Stimulated activated memory B cell treated with anti-CD40 and anti-IgM and Interleukin-4, amounts not matched to agents 10 μg/mL and 1 μg/mL and 100 μg/mL, for 72 hours (primary cell): ENCODE measurements at regions not wholly inside any gene's neighbourhood (a gene's known extent, or its start where the extent isn't known, plus 50 kb on each side); places are given as distances from the start of the nearest gene placed in this dataset.

Source experiments
- ATAC-seq: fragments of 150-1000 bp; cut with Tn5 transposase; 2 replicates; pipeline ENCODE4 v1.10.0; 2021
- H3K27ac Mint-ChIP-seq: one replicate; pipeline ENCODE4 v1.8.0; 2022; ENCODE audit warnings: mild to moderate bottlenecking, mixed read lengths
- H3K27me3 Mint-ChIP-seq: one replicate; pipeline ENCODE4 v1.8.0; 2022; ENCODE audit warnings: mixed read lengths
- H3K36me3 Mint-ChIP-seq: one replicate; pipeline ENCODE4 v1.8.0; 2022; ENCODE audit warnings: mixed read lengths
- H3K4me1 Mint-ChIP-seq: one replicate; pipeline ENCODE4 v1.8.0; 2022; ENCODE audit warnings: mixed read lengths
- H3K4me3 Mint-ChIP-seq: one replicate; pipeline ENCODE4 v1.8.0; 2022; ENCODE audit warnings: mild to moderate bottlenecking, moderate library complexity, mixed read lengths
- H3K9me3 Mint-ChIP-seq: one replicate; pipeline ENCODE4 v1.8.0; 2022; ENCODE audit warnings: mixed read lengths

DNA sequence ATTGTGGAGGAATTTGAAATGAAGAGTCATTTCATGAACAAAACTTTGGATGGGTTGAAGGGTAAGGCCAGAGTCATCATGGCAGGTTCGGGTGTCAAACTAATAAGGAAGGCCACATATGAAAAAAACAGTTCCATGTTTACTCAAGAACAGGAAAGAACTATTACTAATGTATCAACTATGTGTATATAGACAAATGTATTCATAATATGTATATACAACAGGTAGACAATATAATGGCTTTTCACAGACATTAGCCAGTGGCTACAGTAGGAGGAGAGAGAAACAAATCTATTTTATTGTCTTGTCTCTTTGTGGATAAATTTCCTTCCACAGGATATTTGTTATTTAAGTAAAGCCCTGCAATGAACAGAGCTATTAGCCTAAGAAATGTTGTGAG, 101.1 kb downstream of the CBLL2 start:
- no peaks in the 10 kb centered on the region for H3K36me3 Mint-ChIP-seq

DNA sequence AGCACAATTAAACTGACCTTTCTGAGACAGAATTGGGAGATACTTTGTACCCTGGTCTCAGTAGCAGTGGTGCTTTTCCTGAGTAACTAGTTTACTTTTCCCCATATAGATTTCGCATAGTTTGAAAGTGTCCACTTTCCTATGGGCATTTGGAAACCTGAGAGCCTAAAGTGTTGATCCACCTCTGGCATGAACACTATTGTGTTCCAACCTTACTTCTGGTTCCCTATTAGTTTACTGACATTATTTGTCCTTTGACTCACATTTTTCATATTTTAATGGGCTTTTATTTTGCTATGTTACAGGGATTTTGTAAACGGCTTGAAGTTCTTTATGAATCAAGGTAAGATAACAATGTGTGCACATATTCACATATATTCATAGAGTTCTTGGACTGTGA, 103.7 kb downstream of the CBLL2 start:
- no peak for ATAC-seq
- Mint-ChIP-seq H3K4me3 (no peak overlapping the region), H3K9me3 (no peaks in the 10 kb centered on the region), H3K4me1 (no peaks in the 10 kb centered on the region), H3K36me3 (no peaks in the 10 kb centered on the region), H3K27ac (no peak overlapping the region), H3K27me3 (no peaks in the 10 kb centered on the region)

More for the DNA sequence above, 101.1 kb downstream of the CBLL2 start:
- ATAC-seq = no peak
- no peak overlapping the region for H3K27ac Mint-ChIP-seq
- H3K4me3 Mint-ChIP-seq = no peak overlapping the region
- no peaks in the 10 kb centered on the region for H3K4me1 Mint-ChIP-seq
- H3K9me3 Mint-ChIP-seq = no peaks in the 10 kb centered on the region
- H3K27me3 Mint-ChIP-seq = no peaks in the 10 kb centered on the region

DNA sequence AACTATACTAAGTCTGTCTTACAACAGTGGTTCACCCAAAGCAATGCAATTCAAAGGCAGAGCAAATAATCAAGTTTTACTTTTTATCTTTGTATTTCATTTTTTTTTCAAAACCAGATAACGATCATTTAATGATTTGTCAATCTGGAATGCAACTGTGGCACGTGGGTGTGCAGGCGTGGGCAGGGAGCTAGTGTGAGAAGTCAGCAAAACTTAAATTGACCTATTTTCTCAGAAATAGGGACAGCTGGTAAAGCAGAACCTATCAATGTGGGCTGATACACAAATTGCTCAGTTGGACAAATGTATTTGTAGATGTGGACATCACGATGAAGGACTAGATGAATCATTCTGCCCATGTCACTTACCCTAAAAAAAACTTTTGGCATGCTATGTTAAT, 105.6 kb downstream of the CBLL2 start:
- no peaks in the 10 kb centered on the region for H3K27me3 Mint-ChIP-seq
- H3K27ac Mint-ChIP-seq = no peak overlapping the region
- ATAC-seq = no peak
- H3K9me3 Mint-ChIP-seq = no peaks in the 10 kb centered on the region
- no peaks in the 10 kb centered on the region for H3K36me3 Mint-ChIP-seq
- H3K4me1 Mint-ChIP-seq = no peaks in the 10 kb centered on the region
- H3K4me3 Mint-ChIP-seq = no peak overlapping the region

DNA sequence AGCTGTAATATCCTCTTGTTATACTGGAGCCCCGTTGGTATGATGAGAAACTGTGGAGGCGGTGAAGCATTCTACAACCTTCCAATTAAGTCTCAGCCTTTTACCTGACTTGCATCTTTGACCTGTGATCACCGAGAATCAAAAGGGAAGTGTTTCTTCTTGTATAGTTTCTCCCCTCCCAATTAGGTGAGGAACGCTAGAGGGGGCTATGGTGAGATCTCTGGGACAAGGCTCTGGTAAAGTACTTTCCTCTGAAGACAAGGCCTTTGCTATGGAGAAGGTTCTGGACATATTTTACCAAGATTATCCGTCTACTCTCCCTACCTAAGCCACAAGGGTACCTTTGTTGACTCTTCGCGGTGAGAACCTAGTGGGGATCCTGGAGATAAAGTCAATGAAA, 111.3 kb downstream of the CBLL2 start:
- Mint-ChIP-seq H3K9me3 (no peaks in the 10 kb centered on the region), H3K36me3 (no peaks in the 10 kb centered on the region), H3K27ac (no peak overlapping the region), H3K27me3 (no peaks in the 10 kb centered on the region), H3K4me3 (no peak overlapping the region), H3K4me1 (no peaks in the 10 kb centered on the region)
- no peak for ATAC-seq

DNA sequence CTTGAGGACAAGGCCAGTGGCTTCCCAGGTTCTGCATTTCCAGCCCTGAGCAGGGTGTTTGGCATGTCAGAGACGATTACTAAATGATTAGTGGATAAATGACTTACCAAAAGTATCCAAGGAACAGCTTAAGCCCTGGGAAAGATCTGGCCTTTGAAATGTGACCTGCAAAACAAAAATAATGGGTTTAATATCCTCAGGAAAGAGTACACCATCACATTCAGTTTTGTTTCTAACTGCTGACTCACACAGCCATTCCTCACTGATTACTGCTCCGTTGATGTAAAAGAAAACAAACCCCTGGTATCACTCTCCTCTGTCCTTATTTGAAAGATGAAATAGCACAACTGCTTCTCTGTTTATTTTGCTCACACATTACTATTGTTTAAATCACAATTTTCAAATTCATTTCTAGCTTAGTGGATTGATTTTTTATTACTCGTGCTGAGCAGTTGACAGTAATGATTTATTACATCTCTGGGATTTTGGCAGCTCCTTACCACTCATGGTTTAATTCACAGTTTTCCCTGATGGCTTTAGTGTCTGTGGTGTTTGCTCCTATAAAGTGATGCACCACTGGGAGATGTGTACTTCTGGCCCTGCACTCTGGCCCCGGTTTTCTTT, 117.0 kb downstream of the CBLL2 start:
- Mint-ChIP-seq H3K9me3 (no peaks in the 10 kb centered on the region), H3K36me3 (no peaks in the 10 kb centered on the region), H3K27ac (no peak overlapping the region), H3K27me3 (no peaks in the 10 kb centered on the region), H3K4me3 (no peak overlapping the region), H3K4me1 (no peaks in the 10 kb centered on the region)
- ATAC-seq = no peak

DNA sequence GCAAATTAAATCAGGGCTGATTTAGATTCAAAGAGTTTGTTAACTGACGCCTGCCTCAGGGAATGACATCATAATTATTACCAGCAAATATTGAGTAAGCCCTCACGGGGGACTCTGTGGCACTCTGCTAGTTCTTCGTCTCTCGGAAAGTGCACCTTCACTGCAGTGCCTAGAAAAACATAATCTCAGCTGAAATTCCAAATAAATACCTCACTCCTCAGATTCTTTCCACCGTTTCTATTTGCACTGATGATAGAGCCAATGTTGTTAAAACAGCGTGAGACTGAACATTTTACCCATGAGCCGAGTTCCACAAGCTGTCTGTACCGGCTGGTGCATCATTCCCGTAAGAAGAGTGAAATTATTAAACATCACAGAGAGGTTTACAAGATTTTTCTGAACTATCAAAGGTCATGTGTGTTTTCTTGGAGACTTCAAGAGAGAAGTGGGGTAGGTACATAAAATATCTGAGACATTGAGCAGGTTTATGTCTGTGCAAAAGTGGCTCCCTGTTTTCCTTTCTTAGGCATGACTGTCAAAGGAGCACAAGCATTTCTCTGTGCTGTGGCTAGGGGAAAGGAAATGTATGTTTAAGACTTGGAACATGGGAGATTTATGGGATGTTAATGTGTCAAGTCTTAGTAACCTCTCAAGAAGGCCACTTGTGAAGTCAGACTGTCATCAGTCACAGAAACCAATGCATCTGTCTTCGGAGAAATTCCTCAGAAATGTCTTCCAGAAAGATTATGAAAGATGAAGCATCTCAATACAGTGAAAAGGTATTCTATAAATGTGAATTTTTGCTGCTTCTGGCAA, 119.6 kb downstream of the CBLL2 start:
- Mint-ChIP-seq H3K27ac (no peak overlapping the region), H3K9me3 (no peaks in the 10 kb centered on the region), H3K4me1 (no peaks in the 10 kb centered on the region), H3K36me3 (no peaks in the 10 kb centered on the region), H3K27me3 (no peaks in the 10 kb centered on the region), H3K4me3 (no peak overlapping the region)
- ATAC-seq = no peak

DNA sequence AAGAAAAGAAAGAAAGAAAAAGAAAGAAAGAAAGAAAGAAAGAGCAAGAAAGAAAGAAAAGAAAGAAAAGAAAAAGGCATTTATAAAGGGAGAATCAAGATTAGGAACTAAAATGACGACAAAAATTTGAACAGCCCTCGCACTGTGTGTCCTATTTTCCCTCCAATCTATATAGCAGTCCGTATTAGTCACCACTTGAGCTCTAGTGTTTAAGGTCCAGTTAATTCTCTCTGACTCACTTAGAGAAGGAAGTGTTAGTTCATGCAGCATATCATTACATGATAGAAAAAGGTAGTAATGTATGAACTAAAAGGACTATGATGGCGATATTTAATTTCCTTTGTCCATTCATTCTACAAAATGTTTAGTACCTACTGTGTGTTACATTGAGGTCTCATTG, 122.7 kb downstream of the CBLL2 start:
- Mint-ChIP-seq H3K27me3 (no peaks in the 10 kb centered on the region), H3K9me3 (no peaks in the 10 kb centered on the region), H3K4me1 (no peaks in the 10 kb centered on the region), H3K36me3 (no peaks in the 10 kb centered on the region), H3K27ac (no peak overlapping the region), H3K4me3 (no peak overlapping the region)
- ATAC-seq = no peak

DNA sequence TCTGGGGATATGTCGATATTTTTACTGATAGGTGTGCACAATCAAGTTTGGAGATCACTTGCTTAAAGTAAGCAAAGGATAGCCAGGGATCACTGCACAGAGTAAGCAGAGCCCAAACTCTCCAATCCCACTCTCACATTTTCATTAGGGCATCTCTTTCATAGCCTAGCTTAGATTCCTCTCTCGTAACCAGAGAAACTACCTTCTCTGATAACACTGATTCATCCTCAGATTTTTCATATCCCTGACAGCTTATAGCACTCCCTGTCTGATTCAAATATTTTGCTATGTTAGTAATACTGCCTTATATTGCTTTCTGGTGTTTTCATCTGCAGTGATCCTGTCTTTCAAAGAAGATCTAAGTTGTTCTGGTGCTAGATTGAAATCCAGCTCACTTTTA, 123.7 kb downstream of the CBLL2 start:
- Mint-ChIP-seq H3K36me3 (no peaks in the 10 kb centered on the region), H3K27me3 (no peaks in the 10 kb centered on the region), H3K4me3 (no peak overlapping the region), H3K9me3 (no peaks in the 10 kb centered on the region), H3K4me1 (no peaks in the 10 kb centered on the region), H3K27ac (no peak overlapping the region)
- ATAC-seq = no peak

DNA sequence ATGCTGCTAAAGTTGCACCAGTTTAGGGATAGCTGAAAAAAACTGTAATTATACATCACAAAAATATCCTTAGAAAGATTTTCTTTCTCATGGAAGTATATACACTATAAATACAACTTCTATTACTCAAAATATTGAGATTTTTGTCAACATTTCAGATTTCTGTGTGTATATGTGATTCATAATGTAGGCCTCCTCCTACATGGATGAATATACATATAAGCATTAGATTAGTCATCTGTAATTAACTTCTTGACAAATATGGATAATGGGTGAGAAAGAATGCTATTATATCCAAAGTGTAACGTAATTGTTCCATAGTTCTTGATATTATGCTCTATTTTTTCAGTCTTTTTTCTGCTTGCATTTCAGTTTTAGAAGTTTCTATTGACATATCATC, 124.9 kb downstream of the CBLL2 start:
- Mint-ChIP-seq H3K4me1 (no peaks in the 10 kb centered on the region), H3K9me3 (peaks cover 1% of the 10 kb centered on the region), H3K27ac (no peak overlapping the region), H3K4me3 (no peak overlapping the region), H3K27me3 (no peaks in the 10 kb centered on the region), H3K36me3 (no peaks in the 10 kb centered on the region)
- ATAC-seq = no peak

DNA sequence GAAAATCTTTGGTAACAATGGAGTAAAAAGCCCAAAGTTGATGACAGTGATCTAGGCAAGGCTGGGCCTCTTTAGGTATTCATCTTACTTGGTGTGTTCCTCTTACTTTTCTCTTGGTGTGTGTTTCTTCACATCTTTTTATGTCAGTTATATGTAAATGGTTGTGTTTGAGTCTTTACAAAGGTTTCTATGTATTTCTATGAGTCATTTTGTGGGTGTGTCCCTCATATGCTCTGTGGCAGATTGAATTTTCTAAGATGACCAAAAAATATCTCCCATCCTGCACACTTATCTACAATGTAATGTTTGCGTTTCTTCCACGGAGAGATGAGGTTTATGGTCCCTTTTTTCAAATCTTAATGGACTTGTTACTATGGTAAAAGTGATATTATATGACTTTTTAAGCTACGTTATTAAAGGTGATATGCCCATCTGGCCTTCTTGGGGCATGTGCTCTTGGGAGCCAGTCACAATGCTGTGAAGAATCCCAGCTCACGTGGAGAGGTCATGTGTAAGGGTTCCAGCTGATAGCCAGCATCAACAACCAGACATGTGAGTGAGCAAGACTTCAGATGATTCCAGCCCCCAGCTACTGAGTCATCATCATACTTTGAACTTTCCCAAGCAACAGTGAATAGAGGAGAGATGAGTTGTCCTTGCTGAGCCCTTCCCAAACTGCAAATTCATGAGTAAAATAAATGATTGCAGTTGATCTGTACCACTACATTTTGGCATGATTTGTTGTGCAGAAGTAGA, 126.9 kb downstream of the CBLL2 start:
- H3K4me1 Mint-ChIP-seq = no peaks in the 10 kb centered on the region
- H3K4me3 Mint-ChIP-seq = no peak overlapping the region
- no peaks in the 10 kb centered on the region for H3K36me3 Mint-ChIP-seq
- no peaks in the 10 kb centered on the region for H3K27me3 Mint-ChIP-seq
- H3K9me3 Mint-ChIP-seq = peaks cover 4% of the 10 kb centered on the region
- H3K27ac Mint-ChIP-seq = no peak overlapping the region
- ATAC-seq = no peak

DNA sequence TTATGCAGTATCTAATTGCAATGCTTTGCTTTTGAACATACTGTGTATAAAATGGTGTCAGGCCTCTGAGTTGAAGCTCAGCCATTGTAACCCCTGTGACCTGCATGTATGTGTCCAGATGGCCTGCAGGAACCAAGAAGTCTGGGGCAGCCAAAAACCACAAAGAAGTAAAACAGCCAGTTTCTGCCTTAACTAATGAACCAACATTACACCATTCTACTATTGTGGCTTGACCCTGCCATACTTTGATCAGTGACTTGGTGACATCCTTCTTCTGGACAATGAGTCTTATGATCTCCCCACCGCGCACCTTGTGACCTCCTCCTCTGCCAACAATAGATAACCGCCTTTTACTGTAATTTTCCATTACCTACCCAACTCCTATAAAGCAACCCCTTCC, 131.6 kb downstream of the CBLL2 start:
- no peaks in the 10 kb centered on the region for H3K36me3 Mint-ChIP-seq
- no peak for ATAC-seq
- no peaks in the 10 kb centered on the region for H3K27me3 Mint-ChIP-seq
- H3K4me1 Mint-ChIP-seq = no peaks in the 10 kb centered on the region
- H3K9me3 Mint-ChIP-seq = peaks cover 4% of the 10 kb centered on the region
- H3K4me3 Mint-ChIP-seq = no peak overlapping the region
- H3K27ac Mint-ChIP-seq = no peak overlapping the region

DNA sequence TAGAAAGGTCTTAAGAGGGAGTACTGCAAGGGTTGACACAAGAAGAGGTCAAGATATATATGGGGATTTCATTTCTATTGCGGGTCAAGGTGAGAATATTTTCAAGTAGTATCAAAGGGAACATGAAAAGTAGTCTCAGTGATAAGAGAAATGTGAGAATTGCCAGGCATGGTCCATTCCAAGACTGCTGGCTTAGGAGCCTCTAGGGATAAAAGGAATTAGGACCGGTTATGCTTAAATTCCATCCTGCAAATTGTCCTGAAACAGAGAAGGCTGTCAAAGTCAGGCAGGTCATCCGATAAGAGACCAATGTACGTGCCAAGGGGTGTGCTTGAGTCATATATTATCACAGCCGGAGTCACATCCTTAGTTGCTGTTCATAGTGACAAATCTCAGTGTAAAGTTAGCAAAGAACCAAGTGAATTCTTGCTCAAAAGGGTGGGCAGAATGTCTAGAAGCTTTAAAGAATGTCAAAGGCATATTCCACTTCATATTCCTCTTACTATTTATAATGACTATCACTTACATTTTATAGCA, 133.6 kb downstream of the CBLL2 start:
- no peak for ATAC-seq
- Mint-ChIP-seq H3K4me3 (no peak overlapping the region), H3K27ac (no peak overlapping the region), H3K9me3 (peaks cover 4% of the 10 kb centered on the region), H3K36me3 (no peaks in the 10 kb centered on the region), H3K4me1 (no peaks in the 10 kb centered on the region), H3K27me3 (no peaks in the 10 kb centered on the region)

DNA sequence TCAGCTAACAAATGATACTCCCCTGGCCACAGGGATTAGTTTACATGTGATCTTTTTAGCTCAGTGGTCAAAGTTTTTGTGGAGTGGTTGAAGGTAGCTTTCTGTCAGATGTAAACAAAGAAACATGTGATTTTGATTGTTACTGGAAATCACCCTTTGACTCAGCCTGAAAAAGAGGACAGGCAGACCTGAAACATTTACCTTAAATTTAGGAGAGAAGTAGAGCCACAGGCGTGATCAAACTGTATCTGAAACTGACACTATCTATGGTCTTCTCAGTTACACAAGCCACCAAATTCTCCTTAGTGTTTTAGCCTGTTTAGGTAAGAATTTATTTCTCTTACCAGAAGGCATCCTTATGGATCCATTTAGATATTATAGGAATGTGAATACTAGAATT, 136.7 kb downstream of the CBLL2 start:
- Mint-ChIP-seq H3K4me3 (no peak overlapping the region), H3K4me1 (no peaks in the 10 kb centered on the region), H3K9me3 (no peaks in the 10 kb centered on the region), H3K27ac (no peak overlapping the region), H3K36me3 (no peaks in the 10 kb centered on the region), H3K27me3 (no peaks in the 10 kb centered on the region)
- no peak for ATAC-seq

DNA sequence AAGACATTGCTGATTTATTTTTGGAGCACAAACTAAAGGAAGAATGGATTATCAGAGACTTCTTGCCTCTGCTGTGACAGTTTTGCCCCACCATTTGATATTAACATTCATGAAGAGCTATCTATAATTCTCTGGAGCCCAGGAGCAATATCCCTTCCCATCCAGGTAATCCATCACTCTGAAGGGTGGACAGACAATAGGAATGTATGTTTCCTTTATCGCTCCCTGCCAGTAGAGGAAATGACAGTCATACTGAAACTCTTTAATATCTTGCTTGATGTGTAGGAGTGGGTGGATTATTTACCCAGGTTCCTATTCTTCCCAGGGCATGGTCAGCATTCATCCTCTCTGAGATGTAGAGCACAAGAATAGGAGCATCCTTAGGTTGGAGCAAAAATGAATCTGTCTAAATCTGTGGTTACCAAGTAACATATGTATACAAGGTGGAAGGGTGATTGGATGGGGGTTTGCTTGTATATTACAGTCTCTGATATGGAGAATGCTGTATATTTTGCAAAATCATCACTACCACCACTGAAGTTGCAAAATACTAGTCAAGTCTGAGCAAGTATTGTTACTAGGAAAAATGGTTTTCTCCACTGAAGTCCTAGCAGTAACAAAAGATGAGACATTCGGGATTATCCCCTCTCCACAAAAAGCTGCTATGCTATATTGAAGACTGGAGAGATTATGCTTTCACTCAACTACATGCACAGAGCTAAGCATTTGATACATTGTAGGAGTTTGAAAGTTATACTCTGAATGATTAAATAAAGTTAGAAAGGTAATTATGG, 151.6 kb downstream of the CBLL2 start:
- Mint-ChIP-seq H3K4me3 (no peak overlapping the region), H3K27ac (no peak overlapping the region), H3K27me3 (no peaks in the 10 kb centered on the region), H3K36me3 (no peaks in the 10 kb centered on the region), H3K4me1 (no peaks in the 10 kb centered on the region), H3K9me3 (peaks cover 3% of the 10 kb centered on the region)
- no peak for ATAC-seq

DNA sequence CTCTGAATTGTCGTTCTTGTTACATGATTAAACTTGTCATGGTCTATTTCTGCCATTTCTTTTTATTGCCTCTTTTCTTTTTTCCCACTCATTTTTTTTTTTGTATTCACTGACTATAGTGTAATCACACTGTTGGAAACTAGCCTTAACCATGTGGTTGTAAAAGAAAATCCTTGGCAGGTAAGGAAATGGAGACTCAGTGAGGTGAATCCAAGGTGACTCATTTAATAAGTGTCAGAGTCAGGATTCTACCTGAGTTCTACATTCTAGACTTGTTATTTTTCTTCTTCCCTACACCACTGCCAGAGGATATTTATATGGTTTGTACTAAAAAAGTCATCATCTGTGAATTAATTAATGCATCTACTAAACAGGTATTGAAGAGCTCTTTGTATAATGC, 152.2 kb downstream of the CBLL2 start:
- H3K9me3 Mint-ChIP-seq = peaks cover 3% of the 10 kb centered on the region
- no peaks in the 10 kb centered on the region for H3K36me3 Mint-ChIP-seq
- no peak for ATAC-seq
- H3K27ac Mint-ChIP-seq = no peak overlapping the region
- H3K4me3 Mint-ChIP-seq = no peak overlapping the region
- no peaks in the 10 kb centered on the region for H3K27me3 Mint-ChIP-seq
- no peaks in the 10 kb centered on the region for H3K4me1 Mint-ChIP-seq
